Astrocyte (in vitro differentiated cells and primary cell): ENCODE measurements at regions not wholly inside any gene's neighbourhood (a gene's known extent, or its start where the extent isn't known, plus 50 kb on each side); places are given as distances from the start of the nearest gene placed in this dataset.
"Not testable (repeated sequence)": the region's sequence is repeated elsewhere in the genome, so short reads cannot be mapped to it uniquely, and the experiment has no call there.

Source experiments
- DNase-seq: peaks from one replicate; pipeline ENCODE4 v3.0.0-alpha.2; 2010; ENCODE audit warnings: low read depth
- FAIRE-seq: peaks from 2 replicates; lab custom pipeline; 2011; peaks lifted over from hg19 to GRCh38; lab: Jason Lieb, UNC
- H2AFZ ChIP-seq: 2 replicates; pipeline ENCODE4 v1.6.0; 2012; ENCODE audit warnings: low read depth, low read length, inconsistent platforms
- H3K27ac ChIP-seq: 2 replicates; pipeline ENCODE4 v1.5.1; 2011; ENCODE audit warnings: low read depth, low read length, inconsistent platforms
- H3K27me3 ChIP-seq: 2 replicates; pipeline ENCODE4 v1.6.0; 2011; ENCODE audit warnings: low read length, inconsistent platforms; ENCODE audit not compliant: insufficient read depth
- H3K36me3 ChIP-seq: 2 replicates; pipeline ENCODE4 v1.5.1; 2011; ENCODE audit warnings: low read length, inconsistent platforms; ENCODE audit not compliant: insufficient read depth
- H3K4me1 ChIP-seq: 2 replicates; pipeline ENCODE4 v1.5.1; 2011; ENCODE audit warnings: low read length, inconsistent platforms; ENCODE audit not compliant: insufficient read depth
- H3K4me2 ChIP-seq: 2 replicates; pipeline ENCODE4 v1.6.0; 2012; ENCODE audit warnings: low read length, inconsistent platforms
- H3K4me3 ChIP-seq: 2 replicates; pipeline ENCODE4 v1.5.1; 2011; ENCODE audit warnings: low read depth, mild to moderate bottlenecking, low read length, inconsistent platforms; ENCODE audit not compliant: insufficient read depth
- H3K79me2 ChIP-seq: 2 replicates; pipeline ENCODE4 v1.6.0; 2012; ENCODE audit warnings: mild to moderate bottlenecking, low read length, inconsistent platforms; ENCODE audit not compliant: insufficient read depth
- H3K9ac ChIP-seq: 2 replicates; pipeline ENCODE4 v1.6.0; 2012; ENCODE audit warnings: mild to moderate bottlenecking, low read length, inconsistent platforms
- H3K9me3 ChIP-seq: 2 replicates; pipeline ENCODE4 v1.5.1; 2012; ENCODE audit warnings: low read depth, mild to moderate bottlenecking, low read length, inconsistent platforms; ENCODE audit not compliant: insufficient read depth
- H4K20me1 ChIP-seq: 2 replicates; pipeline ENCODE4 v1.6.0; 2012; ENCODE audit warnings: low read length, inconsistent platforms; ENCODE audit not compliant: insufficient read depth
- H3K27ac Mint-ChIP-seq: one replicate; pipeline ENCODE4 v1.8.0; 2021; ENCODE audit warnings: mild to moderate bottlenecking, mixed read lengths; ENCODE audit not compliant: unreplicated experiment
- H3K27me3 Mint-ChIP-seq: one replicate; pipeline ENCODE4 v1.8.0; 2021; ENCODE audit warnings: low read depth, mixed read lengths; ENCODE audit not compliant: unreplicated experiment
- H3K36me3 Mint-ChIP-seq: one replicate; pipeline ENCODE4 v1.8.0; 2021; ENCODE audit warnings: low read depth, mixed read lengths; ENCODE audit not compliant: unreplicated experiment
- H3K4me1 Mint-ChIP-seq: one replicate; pipeline ENCODE4 v1.8.0; 2021; ENCODE audit warnings: low read depth, mixed read lengths; ENCODE audit not compliant: unreplicated experiment
- H3K4me3 Mint-ChIP-seq: one replicate; pipeline ENCODE4 v1.8.0; 2021; ENCODE audit warnings: mild to moderate bottlenecking, moderate library complexity, mixed read lengths; ENCODE audit not compliant: unreplicated experiment
- H3K9me3 Mint-ChIP-seq: one replicate; pipeline ENCODE4 v1.8.0; 2021; ENCODE audit warnings: mild to moderate bottlenecking, mixed read lengths; ENCODE audit not compliant: unreplicated experiment
- CTCF ChIP-seq: IDR thresholded peaks from 2 replicates; pipeline ENCODE4 v1.5.1; 2011; ENCODE audit warnings: low read depth, mild to moderate bottlenecking, inconsistent platforms, low read length, moderate library complexity; ENCODE audit not compliant: insufficient read depth
- EZH2 ChIP-seq: IDR thresholded peaks from 2 replicates; pipeline ENCODE4 v1.6.1; 2012; ENCODE audit warnings: mild to moderate bottlenecking, low read length, inconsistent platforms; ENCODE audit not compliant: insufficient read depth

GRCh38 chr14:46573498-46573897 lies 78.1 kb downstream of the RPL10L start:
- Histone ChIP-seq H3K27ac (peak overlapping the region; percentile 78), H4K20me1 (no peaks in the 10 kb centered on the region), H3K27me3 (no peaks in the 10 kb centered on the region), H2AFZ (no peak overlapping the region), H3K36me3 (no peaks in the 10 kb centered on the region), H3K4me2 (peak overlapping the region; percentile 74), H3K4me3 (no peak overlapping the region), H3K9ac (no peak overlapping the region), H3K4me1 (peaks cover 25% of the 10 kb centered on the region), H3K79me2 (no peaks in the 10 kb centered on the region), H3K9me3 (no peaks in the 10 kb centered on the region)
- H3K4me3 Mint-ChIP-seq = no peak overlapping the region
- DNase-seq (no peak), FAIRE-seq (no peak)
- no peaks in the 10 kb centered on the region for H3K27me3 Mint-ChIP-seq
- TF ChIP-seq EZH2 (no peak), CTCF (no peak)
- H3K27ac Mint-ChIP-seq = no peak overlapping the region
- H3K36me3 Mint-ChIP-seq = no peaks in the 10 kb centered on the region
- peaks cover 19% of the 10 kb centered on the region for H3K4me1 Mint-ChIP-seq
- H3K9me3 Mint-ChIP-seq = peaks cover 2% of the 10 kb centered on the region

- Histone ChIP-seq H3K27me3 (no peaks in the 10 kb centered on the region), H3K36me3 (no peaks in the 10 kb centered on the region), H2AFZ (no peak overlapping the region), H3K9me3 (no peaks in the 10 kb centered on the region), H3K27ac (peak overlapping the region; percentile 48), H4K20me1 (no peaks in the 10 kb centered on the region), H3K79me2 (no peaks in the 10 kb centered on the region), H3K4me3 (no peak overlapping the region), H3K9ac (no peak overlapping the region), H3K4me1 (peaks cover 25% of the 10 kb centered on the region), H3K4me2 (peak overlapping the region; percentile 32)
- no peaks in the 10 kb centered on the region for H3K36me3 Mint-ChIP-seq
- H3K4me1 Mint-ChIP-seq = peaks cover 21% of the 10 kb centered on the region
- H3K9me3 Mint-ChIP-seq = peaks cover 2% of the 10 kb centered on the region
- no peak overlapping the region for H3K4me3 Mint-ChIP-seq
- no peak for TF ChIP-seq EZH2
- no peak for TF ChIP-seq CTCF
- H3K27me3 Mint-ChIP-seq = no peaks in the 10 kb centered on the region
- FAIRE-seq = no peak
- peak overlapping the region; percentile 7 for H3K27ac Mint-ChIP-seq
- peak; percentile 90 for DNase-seq
These were observed 79.6 kb downstream of the RPL10L start for GRCh38 chr14:46571970-46572369.

GRCh38 chr14:46568161-46568560 lies 83.4 kb downstream of the RPL10L start:
- H3K36me3 ChIP-seq, H4K20me1 ChIP-seq, H3K27me3 Mint-ChIP-seq, H3K4me3 ChIP-seq, H3K9me3 ChIP-seq, H3K36me3 Mint-ChIP-seq, H2AFZ ChIP-seq, H3K9ac ChIP-seq, H3K27ac Mint-ChIP-seq, H3K9me3 Mint-ChIP-seq, H3K4me1 ChIP-seq, FAIRE-seq, H3K27ac ChIP-seq, H3K4me3 Mint-ChIP-seq, H3K79me2 ChIP-seq, H3K27me3 ChIP-seq, H3K4me1 Mint-ChIP-seq: not testable (repeated sequence)
- peak; percentile 58 for DNase-seq
- peak overlapping the region; percentile 1 for H3K4me2 ChIP-seq
